ENCODE measurements at regions not wholly inside any gene's neighbourhood (a gene's known extent, or its start where the extent isn't known, plus 50 kb on each side); places are given as distances from the start of the nearest gene placed in this dataset.

- TF ChIP-seq CTCF (IDR thresholded peaks at IDR 0.05) (no peak), EZH2 (IDR thresholded peaks at IDR 0.05) (no peak), EZH2phosphoT487 (IDR thresholded peaks at IDR 0.05) (no peak)
Measured at GRCh38 chr6:12366731-12367130, 76.6 kb downstream of the EDN1 start.
